CD14-positive monocyte (primary cell): ENCODE measurements at regions not wholly inside any gene's neighbourhood (a gene's known extent, or its start where the extent isn't known, plus 50 kb on each side); places are given as distances from the start of the nearest gene placed in this dataset.

Experiments
- DNase-seq, 3 donors: peaks; one replicate each; pipeline ENCODE4 v3.0.0-alpha.2; 2011 to 2022
- H2AFZ ChIP-seq: 2 replicates; pipeline ENCODE4 v1.6.0; 2012; ENCODE audit warnings: mild to moderate bottlenecking, low read depth, low read length, inconsistent platforms; ENCODE audit not compliant: insufficient read depth, poor library complexity, severe bottlenecking
- H3K27ac ChIP-seq, 2 donors: 1 replicate in 1 of 2; 2 replicates in 1 of 2; pipeline ENCODE4 v1.5.1; 2012 to 2013; ENCODE audit warnings: low read length in 2 of 2, control low read depth in 1 of 2, inconsistent platforms in 1 of 2, low read depth in 1 of 2, mild to moderate bottlenecking in 1 of 2
- H3K27me3 ChIP-seq, 2 donors: one replicate each; pipeline versions ENCODE4 v1.6.0 to v1.6.1; 2011 to 2013; ENCODE audit warnings: low read length in 2 of 2; ENCODE audit not compliant: control insufficient read depth in 2 of 2, insufficient read depth in 2 of 2
- H3K36me3 ChIP-seq, 2 donors: replicated peaks in 1 of 2; 1 replicate in 1 of 2; 2 replicates in 1 of 2; pipeline versions ENCODE4 v1.5.1 to v1.6.1; 2012 to 2013; ENCODE audit warnings: low read length in 2 of 2, control low read depth in 1 of 2, inconsistent platforms in 1 of 2, mild to moderate bottlenecking in 1 of 2; ENCODE audit not compliant: insufficient read depth in 2 of 2, control insufficient read depth in 1 of 2
- H3K4me1 ChIP-seq, 2 donors: 1 replicate in 1 of 2; 2 replicates in 1 of 2; pipeline versions ENCODE4 v1.5.1 to v1.6.1; 2012 to 2013; ENCODE audit warnings: low read length in 2 of 2, control low read depth in 1 of 2, inconsistent platforms in 1 of 2, mild to moderate bottlenecking in 1 of 2, moderate library complexity in 1 of 2; ENCODE audit not compliant: insufficient read depth in 2 of 2, control insufficient read depth in 1 of 2
- H3K4me2 ChIP-seq: replicated peaks from 2 replicates; pipeline ENCODE3; 2012; ENCODE audit warnings: low read length, moderate library complexity, mild to moderate bottlenecking; ENCODE audit not compliant: poor library complexity, severe bottlenecking; ENCODE audit errors: extremely low read depth
- H3K4me3 ChIP-seq, 3 experiments: fragments of 200-600 bp in 1 of 3; sonication (generic) in 1 of 3; replicated peaks in 1 of 3; 1 replicate in 2 of 3; 2 replicates in 1 of 3; pipeline ENCODE4 v1.5.1; 2011 to 2013; ENCODE audit warnings: low read length in 3 of 3, mild to moderate bottlenecking in 3 of 3, control low read depth in 2 of 3, low read depth in 2 of 3, inconsistent platforms in 1 of 3, moderate library complexity in 1 of 3
- H3K79me2 ChIP-seq: 2 replicates; pipeline ENCODE4 v1.6.0; 2012; ENCODE audit warnings: mild to moderate bottlenecking, control low read depth, inconsistent platforms, low read length, moderate library complexity; ENCODE audit not compliant: insufficient read depth
- H3K9ac ChIP-seq: 2 replicates; pipeline ENCODE4 v1.6.0; 2017; ENCODE audit warnings: low read length, mild to moderate bottlenecking; ENCODE audit not compliant: insufficient read depth, poor library complexity, severe bottlenecking
- H3K9me3 ChIP-seq, 2 donors: replicated peaks in 1 of 2; 1 replicate in 1 of 2; 2 replicates in 1 of 2; pipeline versions ENCODE4 v1.5.1 to v1.6.1; 2012 to 2013; ENCODE audit warnings: low read length in 2 of 2, control low read depth in 1 of 2; ENCODE audit not compliant: control insufficient read depth in 1 of 2, insufficient read depth in 1 of 2
- H4K20me1 ChIP-seq: 2 replicates; pipeline ENCODE4 v1.6.0; 2012; ENCODE audit warnings: mild to moderate bottlenecking, low read length, control low read depth, moderate library complexity; ENCODE audit not compliant: insufficient read depth
- H3K27ac Mint-ChIP-seq, 7 donors: one replicate each; pipeline ENCODE4 v1.8.0; 2020; ENCODE audit warnings: mild to moderate bottlenecking in 7 of 7, mixed read lengths in 7 of 7, moderate library complexity in 6 of 7, inconsistent platforms in 2 of 7
- H3K27me3 Mint-ChIP-seq, 3 donors: one replicate each; pipeline ENCODE4 v1.8.0; 2021 to 2022; ENCODE audit warnings: low read depth in 3 of 3, mild to moderate bottlenecking in 3 of 3, mixed read lengths in 3 of 3, moderate library complexity in 3 of 3, inconsistent platforms in 1 of 3
- H3K36me3 Mint-ChIP-seq, 2 donors: one replicate each; pipeline ENCODE4 v1.8.0; 2020; ENCODE audit warnings: mixed read lengths in 2 of 2, inconsistent platforms in 1 of 2, mild to moderate bottlenecking in 1 of 2
- H3K4me1 Mint-ChIP-seq: one replicate; pipeline ENCODE4 v1.8.0; 2020; ENCODE audit warnings: mild to moderate bottlenecking, mixed read lengths
- H3K4me3 Mint-ChIP-seq, 2 donors: one replicate each; pipeline ENCODE4 v1.8.0; 2020; ENCODE audit warnings: mild to moderate bottlenecking in 2 of 2, mixed read lengths in 2 of 2, moderate library complexity in 1 of 2
- H3K9me3 Mint-ChIP-seq, 7 donors: one replicate each; pipeline ENCODE4 v1.8.0; 2020 to 2022; ENCODE audit warnings: mixed read lengths in 7 of 7, mild to moderate bottlenecking in 6 of 7, moderate library complexity in 6 of 7, inconsistent platforms in 2 of 7
- WGBS: methylation state at CpG from one replicate; pipeline ENCODE4 v1.1.5; 2013; ENCODE audit warnings: missing lambda C conversion rate; ENCODE audit not compliant: insufficient coverage; 5-methylcytosine and 5-hydroxymethylcytosine counted together
- intact Hi-C, 2 donors: fragments of 100-400 bp; cut with micrococcal nuclease; formaldehyde crosslinking; loops; one replicate each; pipeline versions ENCODE4 v1.15.0 to v1.15.1; 2023
- TF ChIP-seq, protein P1 (sequence below): fragments of 200-600 bp; IDR thresholded peaks from one replicate; pipeline ENCODE4 v1.8.0; 2022; ENCODE audit warnings: antibody characterized with exemption, mild to moderate bottlenecking

- Histone ChIP-seq H3K27ac (no peak overlapping the region), H3K9ac (no peak overlapping the region), H3K36me3 (no peaks in the 10 kb centered on the region), H2AFZ (no peak overlapping the region), H3K79me2 (no peaks in the 10 kb centered on the region), H3K9me3 (peaks cover 0 to 10% of the 10 kb centered on the region in 2 donors), H3K4me1 (no peaks in the 10 kb centered on the region), H3K4me3 (no peak overlapping the region), H3K4me2 (no peak overlapping the region), H4K20me1 (no peaks in the 10 kb centered on the region), H3K27me3 (no peaks in the 10 kb centered on the region)
- intact Hi-C loops: no loop called here
- peaks cover 0 to 2% (median 0%) of the 10 kb centered on the region in 3 donors for H3K27me3 Mint-ChIP-seq
- no peak overlapping the region for H3K4me3 Mint-ChIP-seq
- WGBS: 85% methylated on average over 1 of the region's 1 CpG
- no peaks in the 10 kb centered on the region for H3K36me3 Mint-ChIP-seq
- no peak overlapping the region for H3K27ac Mint-ChIP-seq
- DNase-seq: no peak
- H3K4me1 Mint-ChIP-seq: no peaks in the 10 kb centered on the region
- peaks cover 0 to 13% (median 4%) of the 10 kb centered on the region in 7 donors for H3K9me3 Mint-ChIP-seq
- TF ChIP-seq, protein P1, sequence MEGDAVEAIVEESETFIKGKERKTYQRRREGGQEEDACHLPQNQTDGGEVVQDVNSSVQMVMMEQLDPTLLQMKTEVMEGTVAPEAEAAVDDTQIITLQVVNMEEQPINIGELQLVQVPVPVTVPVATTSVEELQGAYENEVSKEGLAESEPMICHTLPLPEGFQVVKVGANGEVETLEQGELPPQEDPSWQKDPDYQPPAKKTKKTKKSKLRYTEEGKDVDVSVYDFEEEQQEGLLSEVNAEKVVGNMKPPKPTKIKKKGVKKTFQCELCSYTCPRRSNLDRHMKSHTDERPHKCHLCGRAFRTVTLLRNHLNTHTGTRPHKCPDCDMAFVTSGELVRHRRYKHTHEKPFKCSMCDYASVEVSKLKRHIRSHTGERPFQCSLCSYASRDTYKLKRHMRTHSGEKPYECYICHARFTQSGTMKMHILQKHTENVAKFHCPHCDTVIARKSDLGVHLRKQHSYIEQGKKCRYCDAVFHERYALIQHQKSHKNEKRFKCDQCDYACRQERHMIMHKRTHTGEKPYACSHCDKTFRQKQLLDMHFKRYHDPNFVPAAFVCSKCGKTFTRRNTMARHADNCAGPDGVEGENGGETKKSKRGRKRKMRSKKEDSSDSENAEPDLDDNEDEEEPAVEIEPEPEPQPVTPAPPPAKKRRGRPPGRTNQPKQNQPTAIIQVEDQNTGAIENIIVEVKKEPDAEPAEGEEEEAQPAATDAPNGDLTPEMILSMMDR: no peak
These were observed 178.8 kb upstream of the CDH10 start for GRCh38 chr5:24823625-24824024.

GRCh38 chr5:24819841-24820240 is 175.1 kb upstream of the CDH10 start:
- H4K20me1 ChIP-seq: no peaks in the 10 kb centered on the region
- H3K27ac Mint-ChIP-seq: no peak overlapping the region
- no peaks in the 10 kb centered on the region for H3K27me3 ChIP-seq
- peaks cover 0 to 2% (median 0%) of the 10 kb centered on the region in 3 donors for H3K27me3 Mint-ChIP-seq
- no peak overlapping the region for H3K27ac ChIP-seq
- intact Hi-C loops: no loop called here
- no peak overlapping the region for H3K4me3 Mint-ChIP-seq
- H3K9me3 ChIP-seq: peaks cover 0 to 10% of the 10 kb centered on the region in 2 donors
- no CpG with 5 or more reads among the region's 2 CpGs for WGBS
- DNase-seq: no peak
- H3K4me1 ChIP-seq: no peaks in the 10 kb centered on the region
- peaks cover 0 to 13% (median 0%) of the 10 kb centered on the region in 7 donors for H3K9me3 Mint-ChIP-seq
- H3K36me3 Mint-ChIP-seq: no peaks in the 10 kb centered on the region
- no peak overlapping the region for H2AFZ ChIP-seq
- no peaks in the 10 kb centered on the region for H3K36me3 ChIP-seq
- no peak overlapping the region for H3K9ac ChIP-seq
- H3K4me1 Mint-ChIP-seq: no peaks in the 10 kb centered on the region
- no peak overlapping the region for H3K4me2 ChIP-seq
- H3K4me3 ChIP-seq: no peak overlapping the region
- TF ChIP-seq, protein P1: no peak
- no peaks in the 10 kb centered on the region for H3K79me2 ChIP-seq
